NCI-H2081 (cell line): ENCODE measurements at regions not wholly inside any gene's neighbourhood (a gene's known extent, or its start where the extent isn't known, plus 50 kb on each side); places are given as distances from the start of the nearest gene placed in this dataset.

Experiments
- DNase-seq, 2 experiments: peaks; one replicate each; lab custom pipeline; 2025; lab: John Stamatoyannopoulos, UW

DNA sequence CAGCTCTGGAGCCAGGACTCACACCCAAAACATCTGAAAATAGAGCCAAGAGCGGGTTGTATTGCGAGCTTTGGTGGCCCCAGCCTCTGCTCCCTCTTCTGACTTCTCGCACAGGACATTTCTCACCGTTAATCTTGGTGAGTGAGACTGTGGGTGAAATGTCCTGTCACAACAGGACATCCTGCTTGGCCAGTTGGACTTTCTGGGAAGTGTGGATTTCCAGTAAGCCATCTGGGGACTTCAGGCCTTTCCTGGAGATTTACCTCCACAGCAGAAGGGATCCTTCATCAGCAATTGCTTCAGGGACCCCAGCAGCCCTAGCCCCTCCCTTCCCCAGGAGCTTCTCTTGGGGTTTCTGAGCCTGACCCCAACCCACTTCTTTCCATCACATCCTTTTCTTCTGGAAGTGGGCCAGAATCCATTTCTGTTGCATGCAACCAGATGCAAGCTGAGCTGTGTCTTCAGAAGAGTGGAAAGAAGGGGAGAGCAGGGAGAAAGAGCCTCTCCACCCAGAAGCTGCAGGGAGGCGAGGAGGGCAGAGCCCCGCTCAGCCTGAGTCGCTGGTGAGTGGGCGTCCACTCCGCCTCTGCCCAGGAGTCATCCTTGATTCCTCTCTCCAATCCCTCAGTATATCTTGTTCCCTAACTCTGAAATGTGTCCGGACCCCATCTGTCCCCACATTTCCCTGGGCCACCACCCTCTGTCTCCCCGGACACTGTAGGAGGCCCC lies 50.3 kb upstream of the GADD45G start:
- DNase-seq = no peak

- DNase-seq = no peak
Measured at GRCh38 chr9:89553451-89554010, 51.3 kb upstream of the GADD45G start.

- no peak for DNase-seq
Measured at GRCh38 chr9:89550346-89550927, 52.5 kb upstream of the SEMA4D start.

- peak; percentile 57 to 73 for DNase-seq
Measured at GRCh38 chr9:89549031-89549644, 51.2 kb upstream of the SEMA4D start.

- DNase-seq = no peak
Measured at GRCh38 chr9:89548071-89548638, 50.2 kb upstream of the SEMA4D start.
